ENCODE measurements at regions not wholly inside any gene's neighbourhood (a gene's known extent, or its start where the extent isn't known, plus 50 kb on each side); places are given as distances from the start of the nearest gene placed in this dataset.

DNA sequence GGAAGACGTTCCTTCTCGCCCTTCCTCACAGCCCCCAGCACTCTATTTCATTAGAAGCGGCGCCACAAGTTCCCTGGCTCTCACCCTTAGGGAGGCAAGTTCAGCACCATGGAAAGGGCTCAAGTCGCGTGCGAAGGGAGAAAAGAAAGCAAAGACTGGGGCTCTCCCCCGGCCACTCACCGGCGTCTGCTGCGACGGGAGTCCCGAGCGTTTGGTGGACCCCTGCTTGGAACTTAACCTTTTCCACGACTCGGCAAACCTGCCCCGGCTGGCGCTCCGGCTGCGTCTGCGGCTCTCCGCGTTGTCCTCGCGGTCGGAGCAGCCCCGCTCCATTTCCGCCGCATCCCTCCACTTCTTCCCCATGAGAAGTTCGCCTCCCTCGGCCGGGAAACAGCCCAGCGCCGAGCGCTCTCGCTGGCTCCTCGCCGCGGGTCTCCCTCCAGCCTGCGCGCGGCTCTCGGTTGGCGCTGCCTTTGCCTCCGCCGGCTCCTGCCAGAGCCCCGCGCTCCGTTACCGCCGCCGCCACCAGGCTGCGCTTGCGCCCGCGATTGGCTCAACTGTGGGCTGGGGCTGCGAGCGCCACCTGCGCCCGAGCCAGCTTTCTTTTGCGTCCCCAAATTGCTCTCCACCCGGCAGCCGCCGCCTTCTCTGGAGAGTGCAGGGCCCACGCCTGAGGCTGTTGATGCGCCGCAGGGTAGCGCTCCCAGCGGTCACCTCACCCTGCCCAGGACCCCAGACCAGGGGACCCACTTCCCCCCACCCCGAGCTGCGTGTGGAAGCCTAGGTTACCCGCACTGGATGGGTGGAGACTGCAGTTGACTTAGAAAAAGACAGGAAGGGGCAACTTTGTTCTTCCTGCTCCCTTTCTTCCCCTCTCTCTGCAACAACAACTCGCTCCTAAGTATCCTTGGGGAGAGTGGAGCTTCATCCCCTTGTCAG lies 321.6 kb downstream of the CEMIP2 start:
- peaks cover 4% of the 10 kb centered on the region for H3K9me3 Mint-ChIP-seq
- peak overlapping the region; percentile 67 for H3K4me3 Mint-ChIP-seq
- no peaks in the 10 kb centered on the region for H3K36me3 ChIP-seq (ENCODE audit: control insufficient read depth, insufficient read depth, low read length)
- peaks cover 7% of the 10 kb centered on the region for H3K27me3 Mint-ChIP-seq (ENCODE audit: insufficient read depth)
- WGBS, 2 experiments (ENCODE audit: insufficient coverage in 1 of 2, insufficient read length in 1 of 2): 0% methylated on average over 17 to 73 of the region's 73 CpGs
- H3K4me1 ChIP-seq (ENCODE audit: control insufficient read depth, insufficient read depth, low read length): peaks cover 9% of the 10 kb centered on the region
- H3K4me1 Mint-ChIP-seq: peaks cover 20% of the 10 kb centered on the region
- peak overlapping the region; percentile 77 for H3K4me3 ChIP-seq (ENCODE audit: low read length)
- TF ChIP-seq, protein P1, sequence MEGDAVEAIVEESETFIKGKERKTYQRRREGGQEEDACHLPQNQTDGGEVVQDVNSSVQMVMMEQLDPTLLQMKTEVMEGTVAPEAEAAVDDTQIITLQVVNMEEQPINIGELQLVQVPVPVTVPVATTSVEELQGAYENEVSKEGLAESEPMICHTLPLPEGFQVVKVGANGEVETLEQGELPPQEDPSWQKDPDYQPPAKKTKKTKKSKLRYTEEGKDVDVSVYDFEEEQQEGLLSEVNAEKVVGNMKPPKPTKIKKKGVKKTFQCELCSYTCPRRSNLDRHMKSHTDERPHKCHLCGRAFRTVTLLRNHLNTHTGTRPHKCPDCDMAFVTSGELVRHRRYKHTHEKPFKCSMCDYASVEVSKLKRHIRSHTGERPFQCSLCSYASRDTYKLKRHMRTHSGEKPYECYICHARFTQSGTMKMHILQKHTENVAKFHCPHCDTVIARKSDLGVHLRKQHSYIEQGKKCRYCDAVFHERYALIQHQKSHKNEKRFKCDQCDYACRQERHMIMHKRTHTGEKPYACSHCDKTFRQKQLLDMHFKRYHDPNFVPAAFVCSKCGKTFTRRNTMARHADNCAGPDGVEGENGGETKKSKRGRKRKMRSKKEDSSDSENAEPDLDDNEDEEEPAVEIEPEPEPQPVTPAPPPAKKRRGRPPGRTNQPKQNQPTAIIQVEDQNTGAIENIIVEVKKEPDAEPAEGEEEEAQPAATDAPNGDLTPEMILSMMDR (conservative IDR thresholded peaks at IDR 0.05): peak; percentile 70
- peaks cover 4% of the 10 kb centered on the region for H3K9me3 ChIP-seq (ENCODE audit: control insufficient read depth, low read length)
- H3K27ac ChIP-seq (ENCODE audit: low read depth, low read length): peak overlapping the region; percentile 16
- H3K36me3 Mint-ChIP-seq (ENCODE audit: low read depth): no peaks in the 10 kb centered on the region
- H3K27ac Mint-ChIP-seq: peak overlapping the region; percentile 80
- DNase-seq: peak; percentile 96
- H3K9ac ChIP-seq (ENCODE audit: extremely low read depth, low read length, poor library complexity, severe bottlenecking): peak overlapping the region; percentile 13
- H3K27me3 ChIP-seq (ENCODE audit: control insufficient read depth, insufficient read depth, low read length, poor library complexity, severe bottlenecking): peaks cover 13% of the 10 kb centered on the region

DNA sequence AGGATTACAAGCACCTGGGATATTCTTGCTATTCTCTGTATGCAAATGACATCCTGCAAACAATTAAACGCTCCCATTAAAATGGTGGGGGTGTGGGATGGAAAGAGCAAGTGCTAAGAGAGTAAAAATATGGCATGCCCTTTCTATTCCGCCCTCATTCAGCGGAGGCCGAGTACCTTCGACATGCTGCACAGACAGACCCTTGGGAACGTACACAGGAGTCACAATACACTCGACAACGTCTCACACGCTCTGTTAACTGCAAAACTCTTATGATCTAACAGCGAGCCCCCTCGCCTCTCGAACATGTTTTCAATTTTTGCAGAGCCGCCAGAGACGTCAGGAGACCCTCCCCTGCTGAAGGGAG lies 322.2 kb downstream of the CEMIP2 start:
- peaks cover 3% of the 10 kb centered on the region for H3K9me3 Mint-ChIP-seq
- Histone ChIP-seq H3K9me3 (ENCODE audit: control insufficient read depth, low read length) (no peaks in the 10 kb centered on the region), H3K36me3 (ENCODE audit: control insufficient read depth, insufficient read depth, low read length) (no peaks in the 10 kb centered on the region), H3K27me3 (ENCODE audit: control insufficient read depth, insufficient read depth, low read length, poor library complexity, severe bottlenecking) (peaks cover 13% of the 10 kb centered on the region), H3K9ac (ENCODE audit: extremely low read depth, low read length, poor library complexity, severe bottlenecking) (no peak overlapping the region), H3K27ac (ENCODE audit: low read depth, low read length) (no peak overlapping the region), H3K4me1 (ENCODE audit: control insufficient read depth, insufficient read depth, low read length) (peaks cover 9% of the 10 kb centered on the region), H3K4me3 (ENCODE audit: low read length) (peak overlapping the region; percentile 77)
- DNase-seq: no peak
- TF ChIP-seq, protein P1 (conservative IDR thresholded peaks at IDR 0.05): no peak
- 4 to 5% methylated on average over 10 to 14 of the region's 14 CpGs for WGBS, 2 experiments (ENCODE audit: insufficient coverage in 1 of 2, insufficient read length in 1 of 2)
- H3K27me3 Mint-ChIP-seq (ENCODE audit: insufficient read depth): peaks cover 7% of the 10 kb centered on the region
- no peaks in the 10 kb centered on the region for H3K36me3 Mint-ChIP-seq (ENCODE audit: low read depth)
- no peak overlapping the region for H3K27ac Mint-ChIP-seq
- H3K4me1 Mint-ChIP-seq: peaks cover 20% of the 10 kb centered on the region
- peak overlapping the region; percentile 67 for H3K4me3 Mint-ChIP-seq

DNA sequence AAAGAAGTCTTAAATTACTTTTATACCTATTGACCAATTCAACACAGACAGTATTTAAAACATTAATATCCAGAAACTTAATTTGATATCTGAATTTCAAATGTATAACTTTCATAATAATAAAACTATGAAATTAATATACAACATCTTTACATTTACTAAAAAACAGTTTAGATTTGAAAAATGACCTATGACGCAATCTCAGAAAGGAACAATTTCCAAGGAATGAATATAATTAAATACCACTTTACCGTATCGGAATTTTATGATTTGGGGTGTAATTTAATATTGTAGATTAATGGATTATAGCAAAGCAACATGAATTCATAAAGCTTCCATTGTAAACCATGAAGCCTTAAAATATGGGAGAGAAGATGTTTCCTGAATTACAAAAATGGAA lies 321.5 kb upstream of the TRPM3 start:
- DNase-seq: no peak
- peaks cover 16% of the 10 kb centered on the region for H3K4me1 Mint-ChIP-seq
- TF ChIP-seq, protein P1 (conservative IDR thresholded peaks at IDR 0.05): no peak
- H3K36me3 ChIP-seq (ENCODE audit: control insufficient read depth, insufficient read depth, low read length): no peaks in the 10 kb centered on the region
- no peaks in the 10 kb centered on the region for H3K9me3 Mint-ChIP-seq
- WGBS, 2 experiments (ENCODE audit: insufficient coverage in 1 of 2, insufficient read length in 1 of 2): 96% methylated on average over 3 of the region's 3 CpGs; no CpG with 5 or more reads in 1 of the 2 experiments
- H3K27me3 ChIP-seq (ENCODE audit: control insufficient read depth, insufficient read depth, low read length, poor library complexity, severe bottlenecking): peaks cover 13% of the 10 kb centered on the region
- H3K27me3 Mint-ChIP-seq (ENCODE audit: insufficient read depth): peaks cover 7% of the 10 kb centered on the region
- no peak overlapping the region for H3K9ac ChIP-seq (ENCODE audit: extremely low read depth, low read length, poor library complexity, severe bottlenecking)
- H3K27ac Mint-ChIP-seq: no peak overlapping the region
- no peak overlapping the region for H3K27ac ChIP-seq (ENCODE audit: low read depth, low read length)
- H3K4me1 ChIP-seq (ENCODE audit: control insufficient read depth, insufficient read depth, low read length): peaks cover 9% of the 10 kb centered on the region
- no peaks in the 10 kb centered on the region for H3K36me3 Mint-ChIP-seq (ENCODE audit: low read depth)
- H3K4me3 ChIP-seq (ENCODE audit: low read length): no peak overlapping the region
- no peak overlapping the region for H3K4me3 Mint-ChIP-seq
- H3K9me3 ChIP-seq (ENCODE audit: control insufficient read depth, low read length): no peaks in the 10 kb centered on the region

Data from endodermal cell (in vitro differentiated cells).